ENCODE measurements at regions not wholly inside any gene's neighbourhood (a gene's known extent, or its start where the extent isn't known, plus 50 kb on each side); places are given as distances from the start of the nearest gene placed in this dataset.

DNA sequence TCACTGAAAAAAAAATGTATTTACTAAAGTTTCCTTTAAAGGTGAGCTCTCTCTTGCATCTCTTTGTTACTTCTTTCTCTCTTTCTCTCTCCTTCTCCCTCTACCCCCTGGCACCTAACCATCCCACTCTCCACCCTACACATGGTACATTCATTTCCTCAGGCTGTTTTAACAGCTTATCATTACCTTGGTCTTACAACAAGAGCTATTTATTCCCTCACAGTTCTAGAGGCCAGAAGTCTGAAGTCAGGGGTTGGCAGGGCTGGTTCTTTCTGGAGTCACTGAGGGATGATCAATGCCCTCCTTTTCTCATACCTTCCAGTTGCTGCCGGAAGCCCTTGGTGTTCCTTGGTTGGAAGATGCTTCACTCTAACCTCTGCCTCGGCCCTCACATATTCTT lies 91.1 kb upstream of the DSCAM start:
- no peak for TF ChIP-seq POLR2A (IDR thresholded peaks at IDR 0.05; ENCODE audit: low read length)
- TF ChIP-seq GATA1 (IDR thresholded peaks at IDR 0.05; ENCODE audit: low read depth, low read length): no peak

Data from erythroblast (primary cell).